Tongue (tissue), 1 donor: ENCODE measurements at regions not wholly inside any gene's neighbourhood (a gene's known extent, or its start where the extent isn't known, plus 50 kb on each side); places are given as distances from the start of the nearest gene placed in this dataset.

ENCODE experiments used
- DNase-seq: peaks from one replicate; pipeline ENCODE4 v3.0.0-alpha.2; 2015

DNA sequence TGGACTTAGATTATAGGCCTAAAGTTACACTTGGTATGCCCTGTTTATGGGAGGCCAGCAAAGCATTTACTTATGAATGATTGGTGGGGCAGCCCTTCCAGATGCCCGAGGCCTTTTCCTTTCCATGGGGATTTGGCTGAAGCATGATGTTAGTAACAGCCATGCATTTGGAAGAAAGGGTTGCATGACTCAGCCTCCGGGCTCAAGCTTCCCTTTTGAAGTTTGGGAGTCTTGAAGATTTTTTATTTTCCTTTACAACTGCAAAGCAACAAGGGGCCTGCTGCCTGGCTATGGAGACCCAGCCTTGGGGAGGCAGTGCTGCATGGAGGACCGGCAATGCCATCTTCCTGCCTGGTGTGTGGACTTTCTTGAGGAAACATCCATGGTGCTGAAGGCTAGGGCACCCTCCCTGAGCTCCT, 244.7 kb downstream of the ICE1 start:
- no peak for DNase-seq

DNA sequence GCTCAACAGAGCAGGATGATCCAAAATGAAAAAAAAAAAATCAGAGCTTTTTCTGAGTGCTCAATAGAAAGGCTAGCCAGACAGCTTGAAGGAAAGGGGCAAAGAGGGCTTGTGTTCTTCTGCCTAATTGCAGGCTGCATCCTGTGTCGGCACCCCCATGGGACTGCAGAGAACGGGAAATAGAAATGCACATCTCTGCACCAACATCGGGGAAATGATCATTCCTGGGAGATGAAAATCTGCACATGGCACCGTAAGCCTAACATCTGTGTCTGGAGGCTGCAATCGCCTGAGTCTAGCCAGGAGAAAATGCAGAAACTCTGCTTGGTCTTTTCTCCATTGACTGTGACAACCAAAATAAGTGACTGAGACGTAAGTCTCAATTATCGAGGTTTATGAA, 243.9 kb downstream of the ICE1 start:
- no peak for DNase-seq

DNA sequence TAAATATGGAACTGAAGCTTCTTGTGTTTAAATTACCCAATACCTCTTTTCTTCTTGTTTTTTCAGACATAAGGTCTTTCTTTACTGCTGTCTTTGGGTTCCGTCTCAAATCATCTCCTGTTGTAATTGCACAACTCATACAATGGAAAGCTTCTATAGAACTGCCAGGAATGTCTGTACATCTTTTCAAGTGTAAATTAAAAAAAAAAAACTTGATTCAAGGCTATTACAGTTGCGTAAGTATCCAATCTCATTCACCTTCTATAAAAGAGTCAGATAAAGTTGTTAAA, 243.5 kb downstream of the ICE1 start:
- DNase-seq: no peak

DNA sequence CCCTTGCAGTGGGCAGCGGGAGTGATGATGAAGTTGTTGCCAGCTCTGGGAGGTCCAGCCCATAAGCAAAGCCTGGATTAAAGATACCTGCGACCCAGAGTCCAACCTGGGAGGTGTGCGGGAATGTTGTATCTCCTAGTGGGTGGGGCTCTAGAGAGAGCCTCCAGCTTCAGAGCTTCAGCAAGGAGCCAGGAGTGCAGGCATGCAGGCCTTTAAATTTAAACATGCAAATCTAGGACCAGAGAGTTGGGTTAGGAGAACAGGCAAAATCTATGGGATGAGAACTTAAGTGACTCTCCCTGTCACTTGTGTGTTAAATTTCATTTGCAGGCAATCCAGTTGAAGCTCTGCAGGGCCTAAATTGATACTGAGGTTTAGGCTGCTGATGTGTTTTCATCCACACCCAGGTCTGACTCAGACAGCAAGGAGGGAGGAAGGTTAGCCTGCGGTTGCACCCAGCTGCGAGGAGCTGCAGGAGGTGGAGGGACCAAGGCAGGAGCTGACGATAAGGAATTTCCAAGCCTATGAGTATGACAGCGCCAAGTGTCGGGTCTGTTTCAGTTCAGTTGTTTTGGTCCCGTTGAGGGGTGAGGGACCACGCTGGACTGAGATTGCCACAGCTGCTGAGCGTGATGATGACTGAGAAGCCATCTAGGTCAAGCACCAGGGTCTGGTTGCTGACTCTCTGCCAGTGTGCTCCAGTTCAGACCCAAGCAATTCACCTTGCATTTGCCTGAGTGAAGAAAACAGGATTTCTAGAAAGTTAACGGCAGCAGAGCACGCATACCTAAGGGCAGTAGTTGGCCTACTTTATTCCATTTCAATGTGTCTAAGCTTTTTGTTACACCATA, 243.0 kb downstream of the ICE1 start:
- no peak for DNase-seq

DNA sequence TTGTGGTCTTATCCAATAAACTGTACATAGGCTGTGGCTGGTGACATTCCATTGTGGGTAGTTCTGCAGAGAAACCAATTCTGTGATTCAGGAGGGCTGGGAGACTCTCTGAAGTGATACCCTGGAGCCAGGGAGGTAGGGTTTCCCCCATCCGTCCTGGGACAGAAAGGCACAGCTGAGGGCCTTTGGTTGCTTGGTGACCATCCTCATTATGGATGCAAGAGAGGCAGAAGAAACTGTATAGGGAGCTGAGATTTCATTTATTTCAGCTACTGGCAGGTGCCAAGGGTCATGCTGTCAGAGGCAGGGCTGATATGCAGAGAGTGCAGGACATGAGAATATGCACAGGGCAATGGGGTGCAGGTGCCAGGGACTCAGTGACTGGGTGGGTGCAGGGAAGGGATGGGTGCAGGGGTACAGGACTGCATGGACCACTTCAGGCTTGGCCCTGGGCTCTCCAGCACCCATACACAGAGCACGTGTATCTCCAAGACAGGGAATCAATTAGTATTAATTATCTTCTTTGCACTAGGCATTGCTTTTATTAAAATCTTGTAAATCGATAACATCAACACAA, 236.5 kb downstream of the ICE1 start:
- no peak for DNase-seq

DNA sequence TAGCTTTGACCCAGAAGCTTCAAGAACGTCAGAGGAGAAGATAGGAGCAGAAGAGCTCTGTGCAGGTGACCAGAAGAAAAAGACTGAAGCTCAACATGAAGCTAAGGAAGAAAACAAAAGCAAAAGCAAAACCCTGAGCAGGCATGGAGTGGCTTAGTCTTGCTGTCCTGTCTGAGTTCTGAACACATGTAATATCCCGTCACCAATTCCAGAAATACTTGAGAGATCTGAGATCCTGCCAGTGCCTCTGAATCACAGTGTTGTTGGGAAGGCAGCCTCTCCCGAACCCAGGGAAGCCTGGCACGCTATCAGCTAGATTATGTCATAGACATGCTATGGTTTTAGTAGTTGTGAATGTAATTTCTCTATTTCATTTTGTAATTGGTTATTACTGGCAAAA, 235.7 kb downstream of the ICE1 start:
- peak; percentile 42 for DNase-seq

DNA sequence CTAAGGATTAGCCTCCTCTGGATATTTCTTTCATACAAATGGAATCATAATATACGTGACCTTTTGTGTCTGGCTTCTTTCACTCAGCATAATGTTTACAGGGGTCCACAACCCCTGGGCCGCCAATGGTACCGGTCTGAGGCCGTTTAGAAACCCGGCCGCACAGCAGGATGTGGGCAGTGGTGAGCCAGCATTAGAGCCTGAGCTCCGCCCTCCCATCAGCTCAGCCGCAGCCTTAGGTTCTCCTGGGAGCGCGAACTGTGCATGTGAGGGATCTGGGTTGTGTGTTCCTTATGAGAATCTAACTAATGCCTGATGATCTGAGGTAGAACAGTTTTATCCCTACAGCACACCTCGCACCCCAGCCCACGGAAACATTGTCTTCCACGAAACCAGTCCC, 229.7 kb downstream of the ICE1 start:
- no peak for DNase-seq

DNA sequence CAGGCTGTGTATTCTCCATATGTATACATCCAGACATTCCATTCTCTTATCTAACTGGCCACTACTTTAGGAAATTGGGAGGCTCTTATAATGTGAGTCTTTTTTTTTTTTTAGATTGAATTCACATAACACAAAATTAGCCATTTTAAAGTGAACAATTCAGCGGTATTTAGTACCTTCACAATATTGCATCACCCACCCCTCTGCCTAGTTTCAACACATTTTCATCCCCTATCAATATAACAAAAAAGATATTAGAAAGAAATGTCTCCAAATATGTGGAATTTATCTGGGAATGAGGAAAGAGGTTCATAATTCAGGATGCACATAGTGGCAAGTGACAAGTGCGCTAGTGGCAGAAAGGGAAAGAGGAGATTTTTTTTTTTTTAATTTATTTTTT, 228.5 kb downstream of the ICE1 start:
- DNase-seq: no peak

DNA sequence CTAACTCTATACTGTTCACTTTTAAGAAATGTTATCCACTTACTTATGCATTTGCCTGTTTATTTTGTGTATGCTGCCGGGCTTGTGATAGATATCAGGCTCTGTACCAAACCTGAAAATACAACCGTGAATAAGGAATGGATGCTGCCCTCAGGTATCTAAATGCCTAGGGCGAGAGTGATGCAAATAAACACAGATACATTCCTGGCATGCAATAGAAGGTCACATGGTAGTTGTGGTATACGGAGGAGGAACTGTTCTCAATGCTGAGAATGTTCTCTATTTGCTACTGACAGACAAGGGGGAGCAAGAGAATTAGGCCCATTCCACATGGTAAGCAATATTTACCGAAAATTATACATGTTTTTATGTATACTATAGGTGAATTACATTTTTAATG, 227.8 kb downstream of the ICE1 start:
- no peak for DNase-seq

DNA sequence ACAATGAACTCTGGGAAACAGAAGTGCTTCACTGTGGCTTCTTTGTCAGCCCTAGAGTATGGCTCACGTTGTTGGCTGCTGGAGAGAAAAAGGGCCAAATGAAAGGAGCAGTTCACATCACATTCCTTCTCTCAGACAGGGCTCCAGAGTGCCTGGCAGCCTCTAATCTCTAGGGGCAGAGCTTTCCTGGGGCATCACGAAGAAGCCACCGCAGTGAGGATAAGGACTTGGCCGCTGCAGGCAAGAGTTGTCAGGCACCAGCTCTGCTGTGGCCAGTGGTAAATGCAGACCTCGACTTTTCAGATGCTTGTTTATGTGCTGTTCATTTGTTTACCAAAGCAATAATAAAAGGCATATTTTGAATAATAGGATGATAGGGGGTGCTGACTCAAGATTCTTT, 227.2 kb downstream of the ICE1 start:
- no peak for DNase-seq

DNA sequence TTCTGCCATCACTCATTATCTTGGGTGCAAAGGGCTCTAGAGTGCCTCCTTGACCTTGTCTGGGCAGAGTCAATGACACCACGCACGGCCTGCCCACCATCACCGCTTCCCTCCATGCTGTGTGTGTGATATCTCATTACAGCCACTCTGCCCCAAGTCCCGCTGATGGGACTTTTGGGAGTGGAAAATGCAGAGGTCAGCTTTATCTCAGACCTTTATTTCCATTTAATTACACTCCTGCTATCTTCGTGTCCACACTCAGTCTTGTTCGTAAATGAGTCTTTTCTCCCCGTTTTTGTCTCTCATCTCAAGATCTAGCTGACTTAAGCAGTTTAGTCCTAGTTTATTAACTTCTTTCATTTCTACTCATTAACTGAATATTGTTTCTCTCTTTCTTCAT, 226.2 kb downstream of the ICE1 start:
- no peak for DNase-seq

DNA sequence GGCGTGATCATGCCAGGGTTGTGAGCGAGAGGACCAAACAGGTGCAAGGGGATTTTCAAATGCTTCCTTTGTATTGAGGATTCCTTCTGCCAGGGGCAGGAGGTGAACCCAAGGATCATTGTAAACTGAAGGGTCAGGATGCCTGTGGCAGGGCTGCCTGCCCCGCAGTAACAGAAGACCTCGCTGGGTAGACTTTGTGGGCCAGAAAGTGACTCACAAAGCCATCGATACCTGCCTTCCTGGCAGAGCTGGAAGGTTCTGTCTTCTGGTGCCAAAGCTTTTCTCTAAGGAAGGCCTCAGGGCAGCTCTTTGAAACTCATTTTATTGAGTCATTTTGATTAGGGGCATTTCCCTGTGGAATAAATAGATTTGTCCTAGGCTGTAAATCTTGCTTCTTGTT, 223.4 kb downstream of the ICE1 start:
- no peak for DNase-seq

DNA sequence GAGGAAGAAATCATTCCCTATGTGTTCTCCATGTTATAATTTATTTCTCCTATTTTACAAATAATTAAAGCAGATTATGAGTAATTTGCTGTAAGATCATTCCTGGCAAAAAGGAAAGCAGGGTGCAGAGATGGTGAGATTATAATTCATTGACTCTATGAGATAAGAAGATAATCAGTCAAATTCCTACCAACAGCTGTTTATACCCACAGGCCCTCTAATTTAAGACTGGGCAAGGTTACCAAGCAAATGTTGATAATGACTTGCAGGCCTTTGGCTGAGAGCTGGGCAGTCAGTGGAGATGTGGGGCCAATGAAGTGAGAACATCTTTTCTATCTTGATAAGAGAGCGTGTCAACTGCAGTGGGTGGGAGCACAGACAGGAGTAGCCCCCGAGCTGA, 222.7 kb downstream of the ICE1 start:
- DNase-seq: no peak

DNA sequence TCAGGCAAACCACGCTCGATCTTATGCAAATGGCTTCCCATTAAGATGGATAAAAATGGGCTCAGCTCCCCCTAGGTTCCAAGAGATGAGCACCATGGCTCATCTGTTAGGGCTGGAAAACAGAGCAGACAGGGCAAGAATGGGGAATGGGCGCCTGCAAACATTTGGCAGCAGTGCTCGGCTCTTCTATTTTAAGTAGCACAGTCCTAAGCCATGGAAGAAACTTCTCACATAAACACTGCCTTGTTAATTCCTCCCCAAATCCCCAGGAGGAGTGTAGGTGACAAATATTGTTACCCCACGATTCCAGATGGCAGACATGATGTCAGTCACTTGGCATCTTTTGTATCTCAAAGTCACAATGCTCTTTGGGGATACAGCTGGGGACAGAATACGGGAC, 221.8 kb downstream of the ICE1 start:
- peak; percentile 16 for DNase-seq

DNA sequence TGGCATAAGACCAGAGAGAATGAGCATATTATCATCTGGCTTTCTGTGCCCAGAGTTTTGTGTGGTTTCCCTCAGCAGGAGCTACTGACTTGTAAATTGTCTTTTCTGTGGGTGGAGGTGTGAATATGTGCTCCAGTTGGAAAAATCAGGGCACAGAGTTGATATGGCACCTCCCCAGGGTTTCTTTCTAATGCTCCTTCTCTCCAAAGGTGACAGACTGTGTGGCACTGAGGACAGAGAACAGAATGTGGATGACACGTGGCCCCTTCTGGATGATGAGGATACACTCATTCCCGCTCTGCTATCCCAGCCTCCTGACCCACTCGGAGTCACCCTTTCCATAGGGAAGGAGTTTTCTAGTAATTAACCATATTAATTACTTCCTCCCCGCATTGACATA, 221.0 kb downstream of the ICE1 start:
- DNase-seq: no peak

DNA sequence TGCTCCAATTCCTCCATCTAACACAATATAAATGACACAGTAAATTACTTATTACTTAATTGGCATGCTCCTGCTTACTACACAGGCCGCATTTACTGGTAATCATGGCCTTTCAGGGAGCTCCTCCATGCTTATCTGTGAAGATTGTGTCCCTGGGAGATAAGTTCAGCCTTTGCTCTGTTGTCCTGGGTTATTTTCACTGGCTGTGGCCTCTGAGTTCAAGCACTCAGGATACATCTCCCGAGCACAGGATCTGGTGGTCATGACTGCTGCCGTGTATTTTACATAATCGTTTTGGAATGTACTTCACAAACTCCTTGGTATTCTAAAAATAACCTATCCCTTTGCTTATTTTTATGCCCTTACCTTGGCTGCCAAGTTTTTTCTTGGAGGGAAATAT, 215.7 kb downstream of the ICE1 start:
- peak; percentile 24 for DNase-seq

DNA sequence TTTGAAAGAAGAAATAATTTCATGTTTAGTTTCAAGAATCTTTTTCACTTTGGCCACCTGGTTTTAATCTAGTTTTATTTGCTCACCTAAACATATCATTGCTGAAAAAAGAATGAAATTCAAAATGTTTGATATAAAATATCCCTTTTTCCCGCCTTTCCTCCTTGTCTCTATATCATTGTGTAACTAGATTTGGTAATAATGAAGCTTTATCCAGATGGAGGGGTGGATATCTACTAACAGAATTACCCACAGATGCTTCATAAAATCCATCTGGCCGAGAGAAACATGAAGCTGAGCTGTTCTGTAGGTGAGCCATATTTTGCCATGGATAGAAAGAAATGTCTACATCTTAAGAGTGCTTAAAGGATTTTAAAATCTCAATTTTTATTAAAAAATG, 214.7 kb downstream of the ICE1 start:
- DNase-seq: no peak

DNA sequence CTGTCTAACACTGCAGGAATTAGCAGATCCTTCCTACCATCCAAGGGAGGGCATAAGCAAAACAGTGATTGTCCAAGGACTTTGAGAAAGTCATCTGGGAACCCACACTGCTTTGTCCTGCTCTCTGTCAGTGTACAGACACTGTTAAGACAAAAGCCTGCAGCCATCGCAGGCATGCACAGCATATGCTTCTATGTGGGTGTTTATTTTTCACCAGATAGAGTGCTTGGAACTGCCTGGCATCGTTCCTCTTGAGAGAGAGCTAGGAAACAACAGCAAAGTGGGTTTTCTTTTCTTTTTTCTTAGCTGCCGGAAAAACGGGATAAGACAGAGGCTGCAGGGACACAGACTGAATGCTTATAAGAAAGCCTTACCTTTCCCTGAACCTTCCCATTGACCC, 212.3 kb downstream of the ICE1 start:
- no peak for DNase-seq

DNA sequence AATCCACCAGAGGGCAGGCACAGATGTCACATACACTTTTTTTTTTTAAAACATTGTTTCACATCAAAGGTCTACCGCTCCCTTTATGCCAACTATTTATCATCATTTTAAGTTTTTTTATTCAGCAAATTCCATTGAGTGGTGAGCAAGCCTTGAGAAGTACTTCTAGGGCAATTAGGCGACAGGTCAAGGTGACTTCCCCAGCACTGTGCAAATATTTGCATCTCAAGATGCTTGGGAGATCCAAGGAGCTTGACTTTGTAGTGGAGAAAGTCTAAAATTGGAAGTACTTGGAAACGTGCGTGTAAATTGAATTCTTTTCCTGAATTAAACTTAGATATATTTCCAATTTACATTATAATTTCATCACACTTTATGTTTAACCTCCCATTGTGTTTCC, 211.1 kb downstream of the ICE1 start:
- DNase-seq: no peak

DNA sequence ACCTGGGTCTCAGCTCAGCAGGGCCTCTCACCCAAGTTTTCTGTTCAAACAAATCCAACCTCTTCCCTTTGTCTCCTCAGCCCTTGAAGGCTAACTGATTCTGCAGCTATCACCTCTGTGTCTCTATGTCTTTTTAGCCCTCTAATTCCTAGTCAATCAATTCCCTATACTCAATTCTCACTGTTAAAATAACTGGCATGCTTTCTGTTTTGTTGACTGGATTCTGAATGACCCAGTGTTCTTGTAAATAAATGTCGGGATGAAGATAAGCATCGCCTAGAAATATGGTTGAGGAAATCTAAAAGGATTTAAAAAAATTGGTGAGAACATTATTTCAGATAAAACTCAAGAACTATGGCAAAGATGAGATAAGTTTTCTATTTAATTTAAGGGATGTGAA, 210.2 kb downstream of the ICE1 start:
- DNase-seq: no peak

DNA sequence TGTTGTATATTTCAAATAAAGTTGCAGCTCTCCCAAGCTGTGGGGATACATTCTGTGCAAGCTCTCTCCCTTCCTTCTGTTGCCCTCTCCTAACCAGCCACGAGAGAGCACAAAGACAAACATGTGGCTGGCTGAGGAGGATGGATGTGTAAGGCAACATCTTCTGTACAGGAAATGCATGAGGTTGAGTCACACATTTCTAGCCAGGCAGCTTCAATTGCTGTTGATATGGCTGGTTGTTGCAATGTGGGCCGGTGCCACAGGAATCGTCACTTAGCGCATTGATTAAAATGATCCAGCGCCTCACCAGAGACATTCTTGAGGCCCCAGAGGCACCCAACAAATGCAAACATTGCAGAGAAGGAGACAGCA, 207.1 kb downstream of the ICE1 start:
- DNase-seq: no peak

DNA sequence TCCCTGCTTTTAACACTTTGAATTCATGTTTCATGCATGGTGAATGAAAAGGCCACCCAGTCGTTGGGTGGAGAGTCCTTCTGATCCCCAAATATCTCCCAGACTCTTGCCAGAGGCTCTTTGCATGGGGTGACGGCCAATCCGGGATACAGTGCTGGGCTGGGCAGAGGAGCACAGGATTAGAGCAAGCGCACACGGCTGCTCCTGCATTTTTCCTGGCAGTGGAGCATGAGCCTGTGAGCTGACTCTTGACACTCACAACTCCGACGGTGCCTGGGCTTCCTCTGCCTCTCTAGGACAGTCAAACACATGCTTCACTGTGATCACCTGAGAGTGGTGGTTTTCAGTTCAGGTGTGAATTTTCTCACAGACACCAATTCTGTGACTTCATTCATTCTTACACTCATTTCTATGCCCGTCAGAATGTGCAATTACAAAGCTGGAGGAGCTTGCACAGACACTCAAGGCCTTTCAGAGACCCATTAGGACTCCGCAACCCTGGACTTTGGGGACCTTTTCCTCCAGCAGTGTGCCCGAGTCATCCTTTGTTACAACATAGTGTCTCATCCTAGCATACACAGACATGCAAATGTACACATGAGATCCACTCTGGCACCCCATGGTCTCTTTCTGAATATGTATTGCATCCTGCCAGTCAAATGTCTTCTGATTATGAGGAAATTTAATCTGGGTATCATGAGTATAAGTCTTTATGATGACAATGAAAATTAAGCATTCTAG, 206.6 kb downstream of the ICE1 start:
- DNase-seq: no peak

DNA sequence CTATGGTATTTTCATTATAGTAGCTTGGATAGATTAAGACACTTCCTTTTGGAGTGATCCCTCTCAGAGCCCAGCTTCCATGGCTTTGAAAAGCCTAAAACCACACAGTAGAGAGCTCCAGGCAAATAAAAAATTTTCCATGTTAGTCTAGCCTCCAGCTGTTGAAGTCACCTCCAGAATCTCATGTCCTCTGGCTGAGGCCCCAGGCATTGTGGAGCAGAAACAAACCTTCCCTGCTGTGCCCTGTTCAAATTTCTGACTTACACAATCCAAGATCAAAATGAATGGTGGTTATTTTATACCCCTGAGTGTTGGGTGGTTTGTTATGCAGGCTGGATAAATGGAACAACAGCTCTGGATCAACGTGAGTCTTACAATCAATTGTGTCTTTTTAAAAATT, 203.9 kb downstream of the ICE1 start:
- DNase-seq: no peak

DNA sequence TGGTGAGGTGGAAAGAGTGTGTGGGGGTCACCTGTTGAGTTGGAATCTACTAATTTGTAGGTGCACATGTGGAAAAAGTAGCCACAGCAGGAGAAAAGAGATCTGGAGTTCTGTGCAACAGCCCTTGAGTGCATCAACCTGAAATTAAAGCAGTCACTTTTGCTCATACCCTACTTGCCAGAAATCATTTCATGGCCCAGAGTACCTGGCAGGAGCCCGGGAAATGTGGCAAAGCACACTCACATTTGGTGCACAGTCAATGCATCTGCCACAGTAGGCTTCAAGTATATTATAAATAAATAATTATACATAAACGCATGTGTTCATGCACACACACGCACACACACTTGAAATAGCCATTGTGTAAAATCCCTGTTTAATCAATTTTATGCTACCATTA, 203.0 kb downstream of the ICE1 start:
- DNase-seq: no peak
